ENCODE measurements at regions not wholly inside any gene's neighbourhood (a gene's known extent, or its start where the extent isn't known, plus 50 kb on each side); places are given as distances from the start of the nearest gene placed in this dataset.

GRCh38 chr21:17869115-17869514 is 50.0 kb upstream of the C21orf91 start:
- no peak for DNase-seq

Measured in CD4-positive, alpha-beta T cell treated with Interleukin-1 beta for 1 hour (primary cell).